Mesenchymal stem cell (in vitro differentiated cells and primary cell): ENCODE measurements at regions not wholly inside any gene's neighbourhood (a gene's known extent, or its start where the extent isn't known, plus 50 kb on each side); places are given as distances from the start of the nearest gene placed in this dataset.

Source experiments
- DNase-seq: peaks from one replicate; pipeline ENCODE4 v3.0.0-alpha.2; 2013
- H2AFZ ChIP-seq: one replicate; pipeline ENCODE4 v1.6.1; 2013; ENCODE audit warnings: low read depth, mild to moderate bottlenecking, control low read depth, inconsistent platforms, low read length, moderate library complexity
- H2AK5ac ChIP-seq: 2 replicates; pipeline ENCODE4 v1.6.1; 2013; ENCODE audit warnings: low read length, moderate library complexity, mild to moderate bottlenecking, inconsistent platforms; ENCODE audit not compliant: severe bottlenecking
- H2BK120ac ChIP-seq: one replicate; pipeline ENCODE4 v1.6.1; 2013; ENCODE audit warnings: low read depth, mild to moderate bottlenecking, inconsistent platforms, low read length, moderate library complexity
- H2BK12ac ChIP-seq, 2 experiments: one replicate each; pipeline ENCODE4 v1.6.1; 2013; ENCODE audit warnings: inconsistent platforms in 2 of 2, low read length in 2 of 2, mild to moderate bottlenecking in 2 of 2, moderate library complexity in 2 of 2, control low read depth in 1 of 2
- H2BK15ac ChIP-seq: one replicate; pipeline ENCODE4 v1.6.1; 2013; ENCODE audit warnings: mild to moderate bottlenecking, low read depth, inconsistent platforms; ENCODE audit not compliant: poor library complexity, severe bottlenecking
- H2BK5ac ChIP-seq: 2 replicates; pipeline ENCODE4 v1.6.1; 2013; ENCODE audit warnings: low read depth, mild to moderate bottlenecking, low read length, control low read depth, inconsistent platforms; ENCODE audit not compliant: poor library complexity, severe bottlenecking
- H3K14ac ChIP-seq, 2 experiments: one replicate each; pipeline ENCODE4 v1.6.1; 2013; ENCODE audit warnings: inconsistent platforms in 2 of 2, low read length in 2 of 2, control low read depth in 1 of 2, mild to moderate bottlenecking in 1 of 2, moderate library complexity in 1 of 2
- H3K18ac ChIP-seq, 2 experiments: one replicate each; pipeline ENCODE4 v1.6.1; 2013; ENCODE audit warnings: inconsistent platforms in 2 of 2, low read length in 2 of 2, control low read depth in 1 of 2, low read depth in 1 of 2, mild to moderate bottlenecking in 1 of 2
- H3K23ac ChIP-seq, 2 experiments: one replicate each; pipeline ENCODE4 v1.6.1; 2013; ENCODE audit warnings: inconsistent platforms in 2 of 2, low read length in 2 of 2, mild to moderate bottlenecking in 2 of 2, moderate library complexity in 2 of 2, control low read depth in 1 of 2
- H3K27ac ChIP-seq: 2 replicates; pipeline ENCODE4 v1.5.1; 2013; ENCODE audit warnings: mild to moderate bottlenecking, moderate library complexity, low read length, control low read depth, inconsistent platforms; ENCODE audit not compliant: poor library complexity, severe bottlenecking
- H3K27me3 ChIP-seq, 2 experiments: 2 replicates each; pipeline versions ENCODE4 v1.6.1 to v1.7.0; 2013; ENCODE audit warnings: low read length in 2 of 2, mild to moderate bottlenecking in 2 of 2, moderate library complexity in 2 of 2, control low read depth in 1 of 2, inconsistent platforms in 1 of 2; ENCODE audit not compliant: control insufficient read depth in 1 of 2, insufficient read depth in 1 of 2
- H3K36me3 ChIP-seq, 2 experiments: 2 replicates each; pipeline versions ENCODE4 v1.6.1 to v1.7.0; 2013; ENCODE audit warnings: low read length in 2 of 2, control low read depth in 1 of 2, inconsistent platforms in 1 of 2, low read depth in 1 of 2, mild to moderate bottlenecking in 1 of 2; ENCODE audit not compliant: insufficient read depth in 2 of 2, control insufficient read depth in 1 of 2
- H3K4ac ChIP-seq, 2 experiments: one replicate each; pipeline ENCODE4 v1.6.1; 2013; ENCODE audit warnings: inconsistent platforms in 2 of 2, low read length in 2 of 2, mild to moderate bottlenecking in 2 of 2, moderate library complexity in 2 of 2, control low read depth in 1 of 2, low read depth in 1 of 2
- H3K4me1 ChIP-seq: 2 replicates; pipeline ENCODE4 v1.6.1; 2013; ENCODE audit warnings: low read depth, low read length, control low read depth; ENCODE audit not compliant: control insufficient read depth, insufficient read depth
- H3K4me2 ChIP-seq: 2 replicates; pipeline ENCODE4 v1.6.1; 2013; ENCODE audit warnings: low read length, mild to moderate bottlenecking, inconsistent platforms; ENCODE audit not compliant: poor library complexity, severe bottlenecking
- H3K4me3 ChIP-seq, 2 experiments: 2 replicates each; pipeline versions ENCODE4 v1.5.1 to v1.7.0; 2013; ENCODE audit warnings: low read length in 2 of 2, mild to moderate bottlenecking in 2 of 2, control low read depth in 1 of 2, low read depth in 1 of 2; ENCODE audit not compliant: insufficient read depth in 1 of 2
- H3K79me1 ChIP-seq: replicated peaks from 2 replicates; pipeline ENCODE4 v1.6.1; 2013; ENCODE audit warnings: mild to moderate bottlenecking, control low read depth, low read length, inconsistent platforms; ENCODE audit not compliant: poor library complexity, severe bottlenecking
- H3K9ac ChIP-seq: 2 replicates; pipeline ENCODE4 v1.7.0; 2013; ENCODE audit warnings: mild to moderate bottlenecking, low read length, moderate library complexity
- H3K9me3 ChIP-seq: 2 replicates; pipeline ENCODE4 v1.7.0; 2013; ENCODE audit warnings: mild to moderate bottlenecking, low read length; ENCODE audit not compliant: control insufficient read depth
- H4K8ac ChIP-seq: one replicate; pipeline ENCODE4 v1.6.1; 2013; ENCODE audit warnings: inconsistent platforms, mild to moderate bottlenecking, low read length, moderate library complexity
- H4K91ac ChIP-seq: one replicate; pipeline ENCODE4 v1.6.1; 2013; ENCODE audit warnings: mild to moderate bottlenecking, low read length, inconsistent platforms
- WGBS: methylation state at CpG from one replicate; pipeline ENCODE4 v1.1.7; 2013; ENCODE audit warnings: mixed read lengths; 5-methylcytosine and 5-hydroxymethylcytosine counted together

- no peaks in the 10 kb centered on the region for H3K79me1 ChIP-seq
- no peak overlapping the region for H2AK5ac ChIP-seq
- H2BK12ac ChIP-seq = no peak overlapping the region
- no peak overlapping the region for H4K91ac ChIP-seq
- DNase-seq = no peak
- no peak overlapping the region for H2BK15ac ChIP-seq
- H3K27ac ChIP-seq = no peak overlapping the region
- H3K9me3 ChIP-seq = peaks cover 27% of the 10 kb centered on the region
- no peak overlapping the region for H3K14ac ChIP-seq
- H3K4me2 ChIP-seq = no peak overlapping the region
- 60% methylated on average over 2 of the region's 2 CpGs for WGBS
- H2BK5ac ChIP-seq = no peak overlapping the region
- H3K27me3 ChIP-seq = no peaks in the 10 kb centered on the region
- no peak overlapping the region for H4K8ac ChIP-seq
- no peaks in the 10 kb centered on the region for H3K4me1 ChIP-seq
- H2AFZ ChIP-seq = no peak overlapping the region
- no peak overlapping the region for H3K4me3 ChIP-seq
- no peaks in the 10 kb centered on the region for H3K36me3 ChIP-seq
- H2BK120ac ChIP-seq = no peak overlapping the region
- no peak overlapping the region for H3K18ac ChIP-seq
- no peak overlapping the region for H3K4ac ChIP-seq
- no peak overlapping the region for H3K9ac ChIP-seq
- H3K23ac ChIP-seq = no peak overlapping the region
Measured at GRCh38 chr3:6667354-6667753, 193.6 kb upstream of the GRM7 start.

GRCh38 chr3:6671363-6671762, 189.6 kb upstream of the GRM7 start:
- Histone ChIP-seq H3K4me1 (no peaks in the 10 kb centered on the region), H4K8ac (no peak overlapping the region), H3K79me1 (no peaks in the 10 kb centered on the region), H2BK12ac (no peak overlapping the region), H2AFZ (no peak overlapping the region), H2BK120ac (no peak overlapping the region), H2AK5ac (no peak overlapping the region), H3K4me2 (no peak overlapping the region), H3K9me3 (peaks cover 25% of the 10 kb centered on the region), H2BK5ac (no peak overlapping the region), H4K91ac (no peak overlapping the region), H3K27me3 (no peaks in the 10 kb centered on the region), H3K36me3 (no peaks in the 10 kb centered on the region), H3K4ac (no peak overlapping the region), H3K18ac (no peak overlapping the region), H2BK15ac (no peak overlapping the region), H3K9ac (no peak overlapping the region), H3K27ac (no peak overlapping the region), H3K14ac (no peak overlapping the region), H3K4me3 (no peak overlapping the region), H3K23ac (no peak overlapping the region)
- no peak for DNase-seq
- WGBS = no CpG with 5 or more reads among the region's 1 CpG

- no peak overlapping the region for H3K18ac ChIP-seq
- H2BK120ac ChIP-seq = no peak overlapping the region
- no peak overlapping the region for H3K14ac ChIP-seq
- H4K8ac ChIP-seq = no peak overlapping the region
- no peak overlapping the region for H3K4me3 ChIP-seq
- 75% methylated on average over 4 of the region's 4 CpGs for WGBS
- no peak overlapping the region for H2AK5ac ChIP-seq
- H3K79me1 ChIP-seq = no peaks in the 10 kb centered on the region
- no peak overlapping the region for H2BK5ac ChIP-seq
- no peak overlapping the region for H3K4ac ChIP-seq
- no peaks in the 10 kb centered on the region for H3K4me1 ChIP-seq
- no peak overlapping the region for H4K91ac ChIP-seq
- no peak overlapping the region for H3K27ac ChIP-seq
- no peak overlapping the region for H2AFZ ChIP-seq
- no peaks in the 10 kb centered on the region for H3K36me3 ChIP-seq
- H3K27me3 ChIP-seq = no peaks in the 10 kb centered on the region
- H3K23ac ChIP-seq = no peak overlapping the region
- H3K4me2 ChIP-seq = no peak overlapping the region
- no peak overlapping the region for H2BK12ac ChIP-seq
- DNase-seq = no peak
- peaks cover 23% of the 10 kb centered on the region for H3K9me3 ChIP-seq
- no peak overlapping the region for H2BK15ac ChIP-seq
- no peak overlapping the region for H3K9ac ChIP-seq
Measured at GRCh38 chr3:6679510-6679909, 181.4 kb upstream of the GRM7 start.

GRCh38 chr3:6680119-6680806, 180.7 kb upstream of the GRM7 start:
- no peak overlapping the region for H3K4ac ChIP-seq
- no peak for DNase-seq
- 85% methylated on average over 3 of the region's 3 CpGs for WGBS

More at GRCh38 chr3:6680119-6680806, 180.7 kb upstream of the GRM7 start:
- no peaks in the 10 kb centered on the region for H3K36me3 ChIP-seq
- H3K4me2 ChIP-seq = no peak overlapping the region
- H3K79me1 ChIP-seq = no peaks in the 10 kb centered on the region
- H2BK5ac ChIP-seq = no peak overlapping the region
- no peak overlapping the region for H2BK12ac ChIP-seq
- no peak overlapping the region for H2AK5ac ChIP-seq
- H3K18ac ChIP-seq = no peak overlapping the region
- H2BK120ac ChIP-seq = no peak overlapping the region
- no peak overlapping the region for H3K23ac ChIP-seq
- peaks cover 23% of the 10 kb centered on the region for H3K9me3 ChIP-seq
- H3K27ac ChIP-seq = no peak overlapping the region
- H3K9ac ChIP-seq = no peak overlapping the region
- no peak overlapping the region for H4K91ac ChIP-seq
- H3K14ac ChIP-seq = no peak overlapping the region
- no peak overlapping the region for H4K8ac ChIP-seq
- no peak overlapping the region for H3K4me3 ChIP-seq
- H2AFZ ChIP-seq = no peak overlapping the region
- no peaks in the 10 kb centered on the region for H3K4me1 ChIP-seq
- no peak overlapping the region for H2BK15ac ChIP-seq
- H3K27me3 ChIP-seq = no peaks in the 10 kb centered on the region
